Testis (tissue), 2 donors: ENCODE measurements at regions not wholly inside any gene's neighbourhood (a gene's known extent, or its start where the extent isn't known, plus 50 kb on each side); places are given as distances from the start of the nearest gene placed in this dataset.
"Not testable (repeated sequence)": the region's sequence is repeated elsewhere in the genome, so short reads cannot be mapped to it uniquely, and the experiment has no call there.

ENCODE experiments used
- DNase-seq: peaks from one replicate; pipeline ENCODE4 v3.0.0-alpha.2; 2019
- H3K27ac ChIP-seq, 2 donors: fragments of 200-600 bp; sonication (generic); one replicate each; pipeline ENCODE4 v1.5.1; 2019
- H3K27me3 ChIP-seq: fragments of 200-600 bp; sonication (generic); one replicate; pipeline ENCODE4 v1.5.1; 2019
- H3K36me3 ChIP-seq: fragments of 200-600 bp; sonication (generic); one replicate; pipeline ENCODE4 v1.5.1; 2017; ENCODE audit warnings: low read depth; ENCODE audit errors: missing control alignments
- H3K4me1 ChIP-seq: fragments of 200-600 bp; sonication (generic); one replicate; pipeline ENCODE4 v1.5.1; 2019
- H3K4me3 ChIP-seq, 2 donors: fragments of 200-600 bp; sonication (generic); one replicate each; pipeline ENCODE4 v1.5.1; 2017 to 2019
- H3K9me3 ChIP-seq: fragments of 200-600 bp; sonication (generic); one replicate; pipeline ENCODE4 v1.5.1; 2017
- POLR2A ChIP-seq: fragments of 450-650 bp; IDR thresholded peaks from one replicate; pipeline ENCODE4 v1.6.1; 2017; ENCODE audit warnings: antibody characterized with exemption, mild to moderate bottlenecking, moderate library complexity
- WGBS, 2 donors: methylation state at CpG; one replicate each; pipeline ENCODE4 v1.1.5; 2018; 5-methylcytosine and 5-hydroxymethylcytosine counted together
- intact Hi-C: fragments of 100-400 bp; cut with DNase I; formaldehyde crosslinking; loops from one replicate; pipeline ENCODE4 v1.15.1; 2023; ENCODE audit warnings: low total_unique reads
- TF ChIP-seq, protein P1 (sequence below), 3 experiments: fragments of 450-650 bp in 2 of 3; fragments of 200-600 bp in 1 of 3; sonication (generic) in 1 of 3; IDR thresholded peaks; one replicate each; pipeline ENCODE4 v1.5.1; 2016 to 2019; ENCODE audit warnings: antibody characterized with exemption in 3 of 3, mild to moderate bottlenecking in 2 of 3, moderate library complexity in 1 of 3

DNA sequence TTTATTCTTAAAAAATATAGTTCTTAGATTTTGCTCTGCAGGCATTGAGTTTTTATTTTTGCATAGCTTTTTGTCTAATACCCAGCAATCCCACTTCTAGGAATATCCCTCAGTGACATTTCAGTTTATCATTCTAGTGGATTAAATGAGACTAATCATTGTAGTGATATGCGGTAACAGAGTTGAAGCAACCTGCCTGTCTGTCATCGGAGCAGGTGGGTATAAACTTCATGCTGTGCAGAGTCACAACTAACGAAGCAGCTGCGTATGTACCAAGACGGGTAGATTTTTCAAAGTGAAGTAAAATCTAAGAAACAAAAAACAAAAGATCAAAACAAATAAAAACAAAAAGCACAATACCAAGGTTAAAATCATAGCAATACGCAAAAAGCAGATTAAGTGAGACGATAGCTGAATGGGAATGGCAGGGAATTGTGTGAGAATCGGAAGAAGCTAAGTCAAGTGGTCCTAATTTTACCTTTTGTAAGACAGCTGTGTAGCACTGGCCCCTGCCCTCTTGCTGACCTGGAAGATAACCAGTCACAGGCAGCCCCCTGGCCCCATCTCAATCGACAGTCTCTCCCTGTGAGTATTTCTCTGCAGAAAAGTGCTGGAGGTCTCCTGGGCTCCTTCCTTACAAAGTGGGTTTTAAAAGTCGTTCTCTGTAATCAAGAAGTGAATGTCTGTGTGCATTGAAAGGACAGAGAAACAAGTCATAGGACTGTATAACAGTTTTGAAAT, 169.2 kb downstream of the OR2B2 start:
- DNase-seq = no peak
- H3K27me3 ChIP-seq = no peaks in the 10 kb centered on the region
- H3K9me3 ChIP-seq = no peaks in the 10 kb centered on the region
- no peaks in the 10 kb centered on the region for H3K4me1 ChIP-seq
- no peak overlapping the region for H3K27ac ChIP-seq
- WGBS, 2 donors = 30 to 36% methylated on average over 10 of the region's 10 CpGs
- intact Hi-C loops = no loop called here
- TF ChIP-seq, protein P1, sequence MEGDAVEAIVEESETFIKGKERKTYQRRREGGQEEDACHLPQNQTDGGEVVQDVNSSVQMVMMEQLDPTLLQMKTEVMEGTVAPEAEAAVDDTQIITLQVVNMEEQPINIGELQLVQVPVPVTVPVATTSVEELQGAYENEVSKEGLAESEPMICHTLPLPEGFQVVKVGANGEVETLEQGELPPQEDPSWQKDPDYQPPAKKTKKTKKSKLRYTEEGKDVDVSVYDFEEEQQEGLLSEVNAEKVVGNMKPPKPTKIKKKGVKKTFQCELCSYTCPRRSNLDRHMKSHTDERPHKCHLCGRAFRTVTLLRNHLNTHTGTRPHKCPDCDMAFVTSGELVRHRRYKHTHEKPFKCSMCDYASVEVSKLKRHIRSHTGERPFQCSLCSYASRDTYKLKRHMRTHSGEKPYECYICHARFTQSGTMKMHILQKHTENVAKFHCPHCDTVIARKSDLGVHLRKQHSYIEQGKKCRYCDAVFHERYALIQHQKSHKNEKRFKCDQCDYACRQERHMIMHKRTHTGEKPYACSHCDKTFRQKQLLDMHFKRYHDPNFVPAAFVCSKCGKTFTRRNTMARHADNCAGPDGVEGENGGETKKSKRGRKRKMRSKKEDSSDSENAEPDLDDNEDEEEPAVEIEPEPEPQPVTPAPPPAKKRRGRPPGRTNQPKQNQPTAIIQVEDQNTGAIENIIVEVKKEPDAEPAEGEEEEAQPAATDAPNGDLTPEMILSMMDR (IDR thresholded peaks at IDR 0.05) = no peak
- TF ChIP-seq POLR2A = no peak
- H3K4me3 ChIP-seq = peak overlapping the region in 1 of 2 donors; percentile 29
- no peaks in the 10 kb centered on the region for H3K36me3 ChIP-seq

DNA sequence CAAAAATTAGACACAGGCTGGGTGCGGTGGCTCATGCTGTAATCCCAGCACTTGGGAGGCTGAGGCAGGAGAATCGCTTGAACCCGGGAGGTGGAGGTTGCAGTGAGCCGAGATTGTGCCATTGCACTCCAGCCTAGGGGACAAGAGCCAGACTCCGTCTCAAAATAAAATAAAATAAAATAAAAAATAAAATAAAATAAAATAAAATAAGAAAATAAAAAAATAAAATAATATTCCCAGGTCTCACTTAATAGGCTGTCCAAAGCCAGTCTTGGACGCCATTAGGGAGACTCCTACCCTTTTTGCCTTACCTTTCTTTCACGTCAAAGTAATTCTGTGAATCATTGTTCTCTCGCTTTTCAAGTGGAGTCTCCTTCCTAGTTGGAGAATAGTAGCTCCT, 172.3 kb downstream of the OR2B2 start:
- peak overlapping the region in 1 of 2 donors; percentile 60 for H3K4me3 ChIP-seq
- H3K27ac ChIP-seq, H3K9me3 ChIP-seq, intact Hi-C loops, DNase-seq, H3K36me3 ChIP-seq, H3K4me1 ChIP-seq, H3K27me3 ChIP-seq: not testable (repeated sequence)
- 64 to 76% methylated on average over 8 of the region's 8 CpGs for WGBS, 2 donors

DNA sequence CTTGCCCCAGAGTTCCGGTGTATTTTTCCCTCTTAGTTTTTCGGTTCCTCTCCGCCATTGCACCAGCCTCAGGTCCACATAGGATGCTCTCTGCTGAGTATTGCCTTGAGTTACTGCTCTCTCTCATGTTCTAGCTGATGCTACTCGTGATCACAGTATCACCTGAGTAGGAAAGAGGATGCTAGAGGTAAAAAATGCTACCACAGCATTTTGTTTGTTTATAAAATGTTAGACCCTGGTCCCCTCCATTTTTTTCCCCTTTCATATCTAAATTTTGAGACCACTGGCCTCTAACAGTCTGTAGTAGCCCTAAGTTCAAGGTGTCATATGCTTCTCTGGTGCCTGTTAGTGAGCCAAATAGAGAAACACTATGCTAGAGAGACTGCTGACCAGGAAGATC, 175.5 kb downstream of the OR2B2 start:
- H3K36me3 ChIP-seq = no peaks in the 10 kb centered on the region
- H3K27ac ChIP-seq = no peak overlapping the region
- H3K27me3 ChIP-seq = no peaks in the 10 kb centered on the region
- intact Hi-C loops = no loop called here
- H3K9me3 ChIP-seq = no peaks in the 10 kb centered on the region
- no peak overlapping the region for H3K4me3 ChIP-seq
- no peaks in the 10 kb centered on the region for H3K4me1 ChIP-seq
- 60 to 78% methylated on average over 4 of the region's 4 CpGs for WGBS, 2 donors
- TF ChIP-seq, protein P1 (IDR thresholded peaks at IDR 0.05) = no peak
- TF ChIP-seq POLR2A = no peak
- DNase-seq = no peak

DNA sequence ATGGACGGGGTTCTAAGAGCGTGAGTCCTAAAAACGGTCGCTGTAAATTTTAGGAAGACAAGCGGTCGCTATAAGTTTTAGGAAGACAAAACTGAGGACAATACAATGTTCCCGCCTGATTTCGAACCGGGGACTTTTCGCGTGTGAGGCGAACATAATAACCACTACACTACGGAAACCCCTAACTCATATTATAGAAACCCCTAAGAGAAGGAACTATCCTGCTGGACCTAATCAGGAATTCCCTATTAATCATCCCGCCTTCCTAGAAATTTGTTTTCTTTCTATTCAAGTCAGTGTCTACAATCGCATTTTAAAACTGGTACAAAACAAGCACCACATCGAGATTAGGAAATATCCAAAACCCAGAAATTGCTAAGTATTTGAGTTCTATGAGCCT, 183.8 kb downstream of the OR2B2 start:
- Histone ChIP-seq H3K4me1 (no peaks in the 10 kb centered on the region), H3K27me3 (no peaks in the 10 kb centered on the region), H3K36me3 (no peaks in the 10 kb centered on the region), H3K4me3 (no peak overlapping the region), H3K27ac (no peak overlapping the region), H3K9me3 (no peaks in the 10 kb centered on the region)
- no peak for DNase-seq
- 50 to 66% methylated on average over 16 of the region's 16 CpGs for WGBS, 2 donors
- intact Hi-C loops = no loop called here
- TF ChIP-seq, protein P1 (IDR thresholded peaks at IDR 0.05) = no peak
- no peak for TF ChIP-seq POLR2A

DNA sequence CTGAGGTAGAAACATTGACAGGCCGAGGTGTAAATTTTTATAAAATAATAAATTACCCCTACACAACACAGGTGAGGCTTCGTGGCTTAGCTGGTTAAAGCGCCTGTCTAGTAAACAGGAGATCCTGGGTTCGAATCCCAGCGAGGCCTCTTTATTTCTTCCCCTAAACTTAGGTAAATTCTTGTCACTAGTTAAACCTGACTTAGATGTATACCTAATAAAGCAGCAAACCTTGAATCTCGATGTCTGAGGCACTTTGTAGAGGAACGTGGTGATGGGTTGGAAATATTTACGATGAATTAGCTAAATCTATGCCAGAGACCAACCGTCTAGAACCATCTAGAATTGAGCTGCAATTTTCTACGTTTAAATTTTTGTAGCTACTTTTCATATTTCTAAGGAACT, 185.6 kb downstream of the OR2B2 start:
- H3K4me1 ChIP-seq = no peaks in the 10 kb centered on the region
- intact Hi-C loops = no loop called here
- no peaks in the 10 kb centered on the region for H3K27me3 ChIP-seq
- no peak for TF ChIP-seq POLR2A
- TF ChIP-seq, protein P1 (IDR thresholded peaks at IDR 0.05) = no peak
- 39 to 54% methylated on average over 10 of the region's 10 CpGs for WGBS, 2 donors
- H3K4me3 ChIP-seq = no peak overlapping the region
- no peaks in the 10 kb centered on the region for H3K36me3 ChIP-seq
- no peak overlapping the region for H3K27ac ChIP-seq
- no peaks in the 10 kb centered on the region for H3K9me3 ChIP-seq
- DNase-seq = peak; percentile 30
